GM11168 (cell line): ENCODE measurements at regions not wholly inside any gene's neighbourhood (a gene's known extent, or its start where the extent isn't known, plus 50 kb on each side); places are given as distances from the start of the nearest gene placed in this dataset.
"Not testable (repeated sequence)": the region's sequence is repeated elsewhere in the genome, so short reads cannot be mapped to it uniquely, and the experiment has no call there.

Experiments used
- in situ Hi-C: fragments of 300-500 bp; cut with MboI; formaldehyde crosslinking; loops from one replicate; pipeline ENCODE4 v1.12.0; 2022; ENCODE audit warnings: low sequenced_read_pairs; ENCODE audit not compliant: unreplicated experiment

- in situ Hi-C loops, result no loop called here
These were observed 152.9 kb upstream of the MOCS2 start for GRCh38 chr5:53262348-53262970.

DNA sequence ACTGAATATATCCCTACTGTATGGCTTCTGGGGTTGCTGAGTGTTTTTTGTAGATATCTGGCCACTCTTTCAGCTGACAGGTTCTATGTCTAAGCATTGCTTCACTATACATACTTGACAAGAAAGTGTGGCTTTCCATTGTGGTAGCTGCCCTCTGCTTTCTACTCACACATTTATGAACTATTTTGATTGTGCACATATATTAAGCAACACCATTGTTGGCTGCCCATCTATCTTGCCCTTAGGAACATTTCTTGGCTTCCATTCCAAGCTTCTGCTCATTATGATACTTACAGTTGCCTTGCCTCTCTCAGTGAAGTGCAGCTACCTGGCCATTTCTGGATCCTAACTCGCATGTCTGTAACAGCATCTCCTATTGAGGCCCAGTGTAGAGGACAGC, 153.6 kb upstream of the MOCS2 start:
- in situ Hi-C loops, result no loop called here

- in situ Hi-C loops, result no loop called here
These were observed 155.5 kb upstream of the MOCS2 start for GRCh38 chr5:53265043-53265442.

- in situ Hi-C loops, result not testable (repeated sequence)
These were observed 158.7 kb upstream of the MOCS2 start for GRCh38 chr5:53268241-53268640.

- in situ Hi-C loops, result no loop called here
These were observed 166.1 kb upstream of the MOCS2 start for GRCh38 chr5:53275666-53276065.

- in situ Hi-C loops, result no loop called here
These were observed 167.3 kb upstream of the MOCS2 start for GRCh38 chr5:53276825-53277224.

- in situ Hi-C loops, result no loop called here
These were observed 167.9 kb upstream of the MOCS2 start for GRCh38 chr5:53277491-53277890.

DNA sequence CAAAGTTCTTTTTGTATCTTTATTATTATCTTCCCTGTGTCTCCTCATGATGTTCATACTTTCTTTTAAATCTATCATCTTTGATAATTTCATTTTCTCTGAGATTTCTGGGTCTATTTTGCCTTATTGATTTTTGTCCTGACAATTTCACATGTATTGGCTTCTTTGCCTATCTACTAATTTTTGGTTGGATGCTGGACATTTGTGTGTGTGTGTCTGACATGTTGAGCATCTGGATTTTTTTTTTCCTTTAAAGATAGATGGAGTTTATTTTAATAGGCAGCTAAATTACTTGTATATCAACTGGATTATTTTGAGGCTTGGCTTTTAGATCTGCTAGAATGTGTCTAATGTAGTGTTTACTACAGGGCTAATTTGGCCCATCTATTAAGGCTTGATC, 178.0 kb upstream of the MOCS2 start:
- in situ Hi-C loops, result no loop called here

DNA sequence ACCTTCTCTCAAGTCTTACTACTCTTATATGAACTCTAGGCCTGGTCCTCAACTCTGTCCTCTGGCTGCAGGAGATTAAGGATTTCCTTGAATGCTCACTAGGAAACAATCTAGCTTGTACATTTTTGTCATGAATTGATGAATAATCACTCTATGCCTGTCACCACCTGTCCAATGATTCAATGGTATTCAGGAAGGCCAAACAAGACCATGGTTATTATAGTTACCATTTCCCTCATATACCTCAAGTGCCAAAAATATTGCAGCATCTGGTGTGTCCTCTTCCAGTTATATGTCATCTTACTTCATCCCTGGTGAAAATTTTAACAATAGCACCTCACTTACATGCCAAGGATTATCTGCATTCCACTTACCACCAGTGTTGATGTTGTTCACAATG, 179.0 kb upstream of the MOCS2 start:
- in situ Hi-C loops, result no loop called here

- in situ Hi-C loops, result no loop called here
These were observed 181.5 kb upstream of the MOCS2 start for GRCh38 chr5:53291047-53291446.

GRCh38 chr5:53291528-53291927, 182.0 kb upstream of the MOCS2 start:
- in situ Hi-C loops, result no loop called here

DNA sequence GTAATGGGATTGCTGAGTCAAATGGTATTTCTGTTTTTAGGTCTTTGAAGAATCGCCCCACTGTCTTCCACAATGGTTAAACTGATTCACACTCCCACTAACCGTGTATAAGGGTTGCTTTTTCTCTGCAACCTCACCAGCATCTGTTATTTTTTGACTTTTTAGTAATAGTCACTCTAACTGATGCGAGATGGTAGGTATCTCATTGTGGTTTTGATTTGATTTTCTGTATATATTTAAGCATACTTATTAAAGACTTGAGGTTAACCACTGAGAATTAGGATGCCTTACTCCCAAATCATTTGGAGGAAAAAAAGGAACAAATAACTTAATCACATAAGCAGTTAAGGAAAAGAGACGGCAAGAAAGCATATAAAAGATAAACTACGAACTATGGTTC, 181.6 kb upstream of the FST start:
- in situ Hi-C loops, result no loop called here

DNA sequence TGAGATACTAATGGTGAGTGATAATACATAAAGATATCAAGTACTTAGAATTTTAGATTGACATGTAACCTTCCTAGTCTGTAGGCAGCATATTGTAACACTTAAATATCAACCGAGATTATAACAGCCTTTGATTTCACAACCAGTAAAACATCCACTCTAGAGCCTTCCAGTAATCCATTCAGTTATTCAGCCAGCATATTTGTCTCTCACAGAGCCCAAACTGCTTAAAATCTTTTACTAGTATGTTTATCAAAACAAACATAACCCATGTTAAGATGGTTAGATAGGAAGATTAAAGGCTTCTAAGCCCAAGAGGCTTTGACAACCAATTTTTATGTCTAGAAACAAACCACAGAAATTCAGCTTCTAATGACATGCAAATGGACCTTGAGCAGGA, 177.9 kb upstream of the FST start:
- in situ Hi-C loops, result no loop called here

DNA sequence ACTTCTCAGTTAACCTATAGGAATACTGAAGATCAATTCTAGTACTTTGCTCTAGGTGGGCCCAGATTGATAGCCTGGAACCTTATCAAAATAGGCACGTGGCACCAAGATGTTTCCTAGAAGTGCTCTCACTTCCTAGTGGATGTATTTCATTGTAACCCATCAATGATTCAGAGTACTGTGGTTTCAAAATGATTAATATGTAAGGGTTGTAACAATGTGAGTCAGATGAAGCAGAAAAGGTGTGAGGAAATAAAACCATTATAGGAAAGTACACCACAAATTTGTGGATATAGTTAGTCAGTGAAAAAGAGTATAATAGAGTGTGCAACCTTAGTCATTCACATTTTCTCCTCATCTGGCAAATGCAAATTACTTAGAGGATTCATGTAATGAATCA, 177.3 kb upstream of the FST start:
- in situ Hi-C loops, result no loop called here

GRCh38 chr5:53305316-53305715, 175.1 kb upstream of the FST start:
- in situ Hi-C loops, result not testable (repeated sequence)

- in situ Hi-C loops, result no loop called here
These were observed 170.8 kb upstream of the FST start for GRCh38 chr5:53309653-53310052.

GRCh38 chr5:53311681-53312080, 168.7 kb upstream of the FST start:
- in situ Hi-C loops, result no loop called here

DNA sequence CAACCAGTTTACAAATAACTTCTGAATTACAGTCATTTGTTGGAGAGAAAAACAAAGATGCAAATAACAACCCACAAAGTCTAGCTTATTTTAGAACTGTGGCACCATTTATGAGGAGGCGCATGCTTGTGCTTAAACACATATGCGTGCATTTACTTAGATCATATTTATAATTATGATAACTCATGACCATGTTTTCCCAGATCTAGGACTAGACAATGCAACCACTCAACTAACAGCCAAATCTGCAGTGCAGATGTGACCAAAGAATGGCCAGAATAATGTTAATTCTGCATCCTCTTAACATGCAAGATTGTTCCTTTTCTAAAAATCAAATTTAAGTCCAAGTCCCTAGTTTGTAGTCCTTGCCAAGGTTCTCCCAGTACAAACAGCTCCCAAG, 167.3 kb upstream of the FST start:
- in situ Hi-C loops, result no loop called here

- in situ Hi-C loops, result no loop called here
These were observed 162.1 kb upstream of the FST start for GRCh38 chr5:53318303-53318702.

- in situ Hi-C loops, result no loop called here
These were observed 161.1 kb upstream of the FST start for GRCh38 chr5:53319315-53319714.

- in situ Hi-C loops, result no loop called here
These were observed 159.4 kb upstream of the FST start for GRCh38 chr5:53321073-53321472.

GRCh38 chr5:53321721-53322120, 158.7 kb upstream of the FST start:
- in situ Hi-C loops, result no loop called here

DNA sequence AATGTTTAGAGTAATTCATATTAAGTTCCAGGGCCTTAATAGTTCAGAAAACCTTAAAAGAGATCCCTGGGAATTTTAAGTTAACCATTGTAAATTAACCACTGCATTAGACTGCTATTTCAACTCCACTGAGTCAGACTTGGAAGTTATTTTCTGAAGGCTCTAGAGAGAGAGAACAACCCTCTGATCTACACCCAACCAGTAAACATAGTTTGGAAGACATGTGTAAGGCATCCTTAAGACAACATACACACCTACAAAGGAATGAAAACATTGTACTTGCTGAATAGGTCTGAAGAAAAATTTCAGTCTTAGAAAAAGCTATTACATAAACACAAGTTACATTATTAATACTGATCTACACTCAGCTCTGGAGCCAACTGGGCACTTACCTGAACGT, 158.2 kb upstream of the FST start:
- in situ Hi-C loops, result no loop called here
